HL-60 (cell line): ENCODE measurements at regions not wholly inside any gene's neighbourhood (a gene's known extent, or its start where the extent isn't known, plus 50 kb on each side); places are given as distances from the start of the nearest gene placed in this dataset.
"Not testable (repeated sequence)": the region's sequence is repeated elsewhere in the genome, so short reads cannot be mapped to it uniquely, and the experiment has no call there.

Experiments
- DNase-seq, 2 experiments: peaks; one replicate each; pipeline ENCODE4 v3.0.0-alpha.2; 2010 to 2020; ENCODE audit warnings: low read depth in 1 of 2, low spot score in 1 of 2
- H3K27ac ChIP-seq: fragments of 250-450 bp; sonication (Bioruptor Pico); replicated peaks from 2 replicates; pipeline ENCODE4 v1.5.1; 2020; ENCODE audit warnings: mild to moderate bottlenecking, moderate library complexity
- H3K27me3 ChIP-seq: fragments of 250-450 bp; sonication (Bioruptor Pico); 2 replicates; pipeline ENCODE4 v1.5.1; 2021; ENCODE audit warnings: mild to moderate bottlenecking, moderate library complexity; ENCODE audit not compliant: insufficient read depth, poor library complexity, severe bottlenecking
- H3K4me3 ChIP-seq: replicated peaks from 2 replicates; pipeline ENCODE4 v1.5.1; 2011; ENCODE audit warnings: mild to moderate bottlenecking, control low read depth, low read length; ENCODE audit not compliant: insufficient read depth
- CTCF ChIP-seq: IDR thresholded peaks from one replicate; pipeline ENCODE4 v1.5.1; 2011; ENCODE audit warnings: low read length, control low read depth, inconsistent platforms; ENCODE audit not compliant: insufficient read depth
- GABPA ChIP-seq: IDR thresholded peaks from 2 replicates; pipeline ENCODE4 v1.6.1; 2012; ENCODE audit warnings: low read depth
- POLR2AphosphoS5 ChIP-seq: IDR thresholded peaks from 2 replicates; pipeline ENCODE4 v1.6.1; 2012; ENCODE audit warnings: low read depth
- REST ChIP-seq: IDR thresholded peaks from 2 replicates; pipeline ENCODE4 v1.6.1; 2012; ENCODE audit warnings: low read depth; ENCODE audit not compliant: insufficient replicate concordance
- SPI1 ChIP-seq: IDR thresholded peaks from 2 replicates; pipeline ENCODE4 v1.6.1; 2012; ENCODE audit warnings: low read depth, mild to moderate bottlenecking, borderline replicate concordance

GRCh38 chr21:27548486-27548885 lies 581.6 kb upstream of the ADAMTS5 start:
- Histone ChIP-seq H3K27me3 (no peaks in the 10 kb centered on the region), H3K27ac (no peak overlapping the region), H3K4me3 (no peak overlapping the region)
- DNase-seq: no peak
- no peak for TF ChIP-seq SPI1
- no peak for TF ChIP-seq GABPA
- no peak for TF ChIP-seq POLR2AphosphoS5
- TF ChIP-seq REST: no peak
- TF ChIP-seq CTCF: no peak

GRCh38 chr21:27545754-27546349 lies 579.0 kb upstream of the ADAMTS5 start:
- TF ChIP-seq CTCF: no peak
- no peak for TF ChIP-seq GABPA
- TF ChIP-seq REST: no peak
- TF ChIP-seq POLR2AphosphoS5: no peak
- no peak for TF ChIP-seq SPI1
- DNase-seq: no peak
- no peaks in the 10 kb centered on the region for H3K27me3 ChIP-seq
- no peak overlapping the region for H3K27ac ChIP-seq
- H3K4me3 ChIP-seq: no peak overlapping the region

GRCh38 chr21:27542126-27542525 lies 575.2 kb upstream of the ADAMTS5 start:
- not testable (repeated sequence) for DNase-seq, H3K4me3 ChIP-seq, H3K27ac ChIP-seq, H3K27me3 ChIP-seq

- H3K4me3 ChIP-seq: no peak overlapping the region
- H3K27ac ChIP-seq: no peak overlapping the region
- DNase-seq: no peak
- H3K27me3 ChIP-seq: no peaks in the 10 kb centered on the region
- TF ChIP-seq POLR2AphosphoS5 (no peak), CTCF (no peak), REST (no peak), GABPA (no peak), SPI1 (no peak)
Measured at GRCh38 chr21:27536319-27536718, 569.4 kb upstream of the ADAMTS5 start.
